ENCODE measurements at regions not wholly inside any gene's neighbourhood (a gene's known extent, or its start where the extent isn't known, plus 50 kb on each side); places are given as distances from the start of the nearest gene placed in this dataset.

DNA sequence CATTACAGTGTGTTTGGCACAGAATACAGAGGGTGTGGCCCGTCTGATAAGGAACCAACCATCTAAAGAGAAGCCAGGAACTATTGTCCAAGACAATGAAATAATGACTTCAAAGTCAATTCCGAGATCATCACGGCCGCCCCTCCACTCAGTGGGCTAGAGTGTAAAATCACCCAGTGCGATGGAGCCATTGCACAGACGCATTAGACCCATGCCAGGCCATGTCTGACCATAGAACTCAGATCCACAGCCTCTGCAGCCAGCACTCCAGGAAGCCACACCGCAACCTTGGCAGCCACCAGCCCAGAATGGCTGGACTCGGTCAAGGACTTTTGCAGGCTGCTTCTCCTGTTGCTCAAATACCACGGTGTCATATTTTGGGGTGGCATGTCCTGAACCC, 835.7 kb downstream of the DCDC2C start:
- no peak for TF ChIP-seq ZNF790 (CRISPR knock-in tag; IDR thresholded peaks at IDR 0.05; ENCODE audit: borderline replicate concordance)
- TF ChIP-seq, protein P1, sequence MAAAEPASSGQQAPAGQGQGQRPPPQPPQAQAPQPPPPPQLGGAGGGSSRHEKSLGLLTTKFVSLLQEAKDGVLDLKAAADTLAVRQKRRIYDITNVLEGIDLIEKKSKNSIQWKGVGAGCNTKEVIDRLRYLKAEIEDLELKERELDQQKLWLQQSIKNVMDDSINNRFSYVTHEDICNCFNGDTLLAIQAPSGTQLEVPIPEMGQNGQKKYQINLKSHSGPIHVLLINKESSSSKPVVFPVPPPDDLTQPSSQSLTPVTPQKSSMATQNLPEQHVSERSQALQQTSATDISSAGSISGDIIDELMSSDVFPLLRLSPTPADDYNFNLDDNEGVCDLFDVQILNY (CRISPR knock-in tag; conservative IDR thresholded peaks at IDR 0.05), result no peak
- TF ChIP-seq, protein P2, sequence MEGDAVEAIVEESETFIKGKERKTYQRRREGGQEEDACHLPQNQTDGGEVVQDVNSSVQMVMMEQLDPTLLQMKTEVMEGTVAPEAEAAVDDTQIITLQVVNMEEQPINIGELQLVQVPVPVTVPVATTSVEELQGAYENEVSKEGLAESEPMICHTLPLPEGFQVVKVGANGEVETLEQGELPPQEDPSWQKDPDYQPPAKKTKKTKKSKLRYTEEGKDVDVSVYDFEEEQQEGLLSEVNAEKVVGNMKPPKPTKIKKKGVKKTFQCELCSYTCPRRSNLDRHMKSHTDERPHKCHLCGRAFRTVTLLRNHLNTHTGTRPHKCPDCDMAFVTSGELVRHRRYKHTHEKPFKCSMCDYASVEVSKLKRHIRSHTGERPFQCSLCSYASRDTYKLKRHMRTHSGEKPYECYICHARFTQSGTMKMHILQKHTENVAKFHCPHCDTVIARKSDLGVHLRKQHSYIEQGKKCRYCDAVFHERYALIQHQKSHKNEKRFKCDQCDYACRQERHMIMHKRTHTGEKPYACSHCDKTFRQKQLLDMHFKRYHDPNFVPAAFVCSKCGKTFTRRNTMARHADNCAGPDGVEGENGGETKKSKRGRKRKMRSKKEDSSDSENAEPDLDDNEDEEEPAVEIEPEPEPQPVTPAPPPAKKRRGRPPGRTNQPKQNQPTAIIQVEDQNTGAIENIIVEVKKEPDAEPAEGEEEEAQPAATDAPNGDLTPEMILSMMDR (CRISPR knock-in tag; IDR thresholded peaks at IDR 0.05), result no peak
- no peak for TF ChIP-seq ZNF446 (CRISPR knock-in tag; IDR thresholded peaks at IDR 0.05)
- no peak for TF ChIP-seq HNRNPLL (IDR thresholded peaks at IDR 0.05; ENCODE audit: low read depth, low read length, poor library complexity, severe bottlenecking)
- no peak for TF ChIP-seq IRF2 (CRISPR knock-in tag; IDR thresholded peaks at IDR 0.05)
- no peak for TF ChIP-seq FOXK1 (CRISPR knock-in tag; IDR thresholded peaks at IDR 0.05; ENCODE audit: borderline replicate concordance, low read depth)
- TF ChIP-seq PCBP2 (optimal IDR thresholded peaks at IDR 0.05; ENCODE audit: low read depth, low read length, poor library complexity, severe bottlenecking), result no peak
- no peak for TF ChIP-seq JUN (CRISPR knock-in tag; IDR thresholded peaks at IDR 0.05)
- no peak for TF ChIP-seq YY1 (IDR thresholded peaks at IDR 0.05; ENCODE audit: insufficient read depth, insufficient replicate concordance, low read depth, low read length)
- no peak for TF ChIP-seq ZFAT (CRISPR knock-in tag; conservative IDR thresholded peaks at IDR 0.05)
- TF ChIP-seq GTF2F1 (IDR thresholded peaks at IDR 0.05; ENCODE audit: low read length), result no peak
- no peak for TF ChIP-seq ARNT (IDR thresholded peaks at IDR 0.05)
